ENCODE measurements at regions not wholly inside any gene's neighbourhood (a gene's known extent, or its start where the extent isn't known, plus 50 kb on each side); places are given as distances from the start of the nearest gene placed in this dataset.

- TF ChIP-seq, protein P1, sequence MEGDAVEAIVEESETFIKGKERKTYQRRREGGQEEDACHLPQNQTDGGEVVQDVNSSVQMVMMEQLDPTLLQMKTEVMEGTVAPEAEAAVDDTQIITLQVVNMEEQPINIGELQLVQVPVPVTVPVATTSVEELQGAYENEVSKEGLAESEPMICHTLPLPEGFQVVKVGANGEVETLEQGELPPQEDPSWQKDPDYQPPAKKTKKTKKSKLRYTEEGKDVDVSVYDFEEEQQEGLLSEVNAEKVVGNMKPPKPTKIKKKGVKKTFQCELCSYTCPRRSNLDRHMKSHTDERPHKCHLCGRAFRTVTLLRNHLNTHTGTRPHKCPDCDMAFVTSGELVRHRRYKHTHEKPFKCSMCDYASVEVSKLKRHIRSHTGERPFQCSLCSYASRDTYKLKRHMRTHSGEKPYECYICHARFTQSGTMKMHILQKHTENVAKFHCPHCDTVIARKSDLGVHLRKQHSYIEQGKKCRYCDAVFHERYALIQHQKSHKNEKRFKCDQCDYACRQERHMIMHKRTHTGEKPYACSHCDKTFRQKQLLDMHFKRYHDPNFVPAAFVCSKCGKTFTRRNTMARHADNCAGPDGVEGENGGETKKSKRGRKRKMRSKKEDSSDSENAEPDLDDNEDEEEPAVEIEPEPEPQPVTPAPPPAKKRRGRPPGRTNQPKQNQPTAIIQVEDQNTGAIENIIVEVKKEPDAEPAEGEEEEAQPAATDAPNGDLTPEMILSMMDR (IDR thresholded peaks at IDR 0.05; ENCODE audit: borderline replicate concordance, control extremely low read depth, extremely low read depth, insufficient read depth, missing control alignments): no peak
- DNase-seq (ENCODE audit: low spot score): no peak
- in situ Hi-C loops (cut with MboI; ENCODE audit: low sequenced_read_pairs, unreplicated experiment): no loop called here
These were observed 75.3 kb upstream of the JAG1 start for GRCh38 chr20:10749084-10749483.

- TF ChIP-seq, protein P1 (IDR thresholded peaks at IDR 0.05; ENCODE audit: borderline replicate concordance, control extremely low read depth, extremely low read depth, insufficient read depth, missing control alignments): no peak
- no peak for DNase-seq (ENCODE audit: low spot score)
- in situ Hi-C loops (cut with MboI; ENCODE audit: low sequenced_read_pairs, unreplicated experiment): no loop called here
These were observed 78.4 kb upstream of the JAG1 start for GRCh38 chr20:10752206-10752605.

GRCh38 chr20:10754824-10755223 is 81.0 kb upstream of the JAG1 start:
- TF ChIP-seq, protein P1 (IDR thresholded peaks at IDR 0.05; ENCODE audit: borderline replicate concordance, control extremely low read depth, extremely low read depth, insufficient read depth, missing control alignments): no peak
- DNase-seq (ENCODE audit: low spot score): no peak
- in situ Hi-C loops (cut with MboI; ENCODE audit: low sequenced_read_pairs, unreplicated experiment): no loop called here

GRCh38 chr20:10758446-10758845 is 84.6 kb upstream of the JAG1 start:
- TF ChIP-seq, protein P1 (IDR thresholded peaks at IDR 0.05; ENCODE audit: borderline replicate concordance, control extremely low read depth, extremely low read depth, insufficient read depth, missing control alignments): no peak
- no peak for DNase-seq (ENCODE audit: low spot score)
- in situ Hi-C loops (cut with MboI; ENCODE audit: low sequenced_read_pairs, unreplicated experiment): no loop called here

DNA sequence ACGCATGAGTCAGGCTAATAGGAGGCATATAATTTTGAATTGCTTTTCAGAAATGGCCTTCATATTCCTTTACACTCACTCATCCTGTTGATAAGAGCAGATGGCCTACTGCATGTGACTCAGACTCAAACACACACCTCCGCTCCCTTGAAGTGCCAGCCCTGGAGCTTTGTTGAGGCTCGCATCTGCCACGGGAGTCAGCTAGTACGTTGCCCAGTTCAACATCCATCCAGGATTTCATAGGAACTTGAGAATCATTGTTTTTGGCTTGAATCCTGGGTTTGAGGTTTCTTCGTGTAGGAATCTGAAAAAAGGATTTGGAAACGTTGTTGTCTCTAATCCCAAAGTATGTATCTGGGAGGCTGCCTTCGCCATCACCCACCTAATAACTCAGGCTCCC is 87.4 kb upstream of the JAG1 start:
- TF ChIP-seq, protein P1 (IDR thresholded peaks at IDR 0.05; ENCODE audit: borderline replicate concordance, control extremely low read depth, extremely low read depth, insufficient read depth, missing control alignments): no peak
- in situ Hi-C loops (cut with MboI; ENCODE audit: low sequenced_read_pairs, unreplicated experiment): no loop called here

DNA sequence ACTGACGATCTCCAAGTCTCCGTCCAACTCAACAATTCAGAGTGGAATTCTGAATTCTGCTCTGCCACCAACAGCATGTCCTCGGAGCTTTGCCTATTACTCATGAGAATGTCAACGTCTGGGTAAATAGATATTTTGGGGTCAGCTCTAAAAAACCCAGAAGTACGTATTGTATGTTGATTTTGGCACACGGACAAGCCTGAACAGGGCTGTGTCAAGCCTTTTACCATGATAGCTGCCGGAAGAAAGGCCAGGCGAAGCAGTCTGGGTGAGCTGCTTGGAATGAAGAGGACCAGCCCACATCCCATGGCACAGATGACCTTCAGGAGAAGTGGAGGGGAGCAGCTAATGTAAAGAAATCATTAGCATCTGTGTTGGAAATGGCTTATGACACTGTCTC is 88.0 kb upstream of the JAG1 start:
- TF ChIP-seq, protein P1 (IDR thresholded peaks at IDR 0.05; ENCODE audit: borderline replicate concordance, control extremely low read depth, extremely low read depth, insufficient read depth, missing control alignments): no peak
- DNase-seq (ENCODE audit: low spot score): no peak
- in situ Hi-C loops (cut with MboI; ENCODE audit: low sequenced_read_pairs, unreplicated experiment): no loop called here

More for the DNA sequence above, 87.4 kb upstream of the JAG1 start:
- DNase-seq (ENCODE audit: low spot score): no peak

DNA sequence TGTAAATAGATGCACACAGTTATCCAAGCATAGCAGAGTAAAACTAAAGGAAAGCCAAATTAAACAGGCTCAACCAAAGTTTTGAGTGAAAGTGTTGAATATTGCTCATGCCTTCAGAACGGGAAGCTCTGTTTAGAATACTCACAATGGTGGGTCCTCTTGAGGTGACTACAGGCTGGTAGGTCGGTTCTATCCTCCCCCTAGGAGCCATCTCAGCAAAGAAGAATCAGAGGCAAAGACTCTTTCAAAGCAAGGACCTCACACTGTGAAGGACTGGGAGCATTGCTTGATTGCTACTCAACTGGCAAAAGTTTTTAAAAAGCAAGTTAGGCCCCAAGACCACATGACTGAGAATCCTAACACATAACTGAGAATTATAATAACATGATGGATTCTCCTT is 88.4 kb upstream of the JAG1 start:
- in situ Hi-C loops (cut with MboI; ENCODE audit: low sequenced_read_pairs, unreplicated experiment): no loop called here
- DNase-seq (ENCODE audit: low spot score): no peak
- TF ChIP-seq, protein P1 (IDR thresholded peaks at IDR 0.05; ENCODE audit: borderline replicate concordance, control extremely low read depth, extremely low read depth, insufficient read depth, missing control alignments): no peak

All from GM13976 (cell line).